ENCODE measurements at regions not wholly inside any gene's neighbourhood (a gene's known extent, or its start where the extent isn't known, plus 50 kb on each side); places are given as distances from the start of the nearest gene placed in this dataset.
"Not testable (repeated sequence)": the region's sequence is repeated elsewhere in the genome, so short reads cannot be mapped to it uniquely, and the experiment has no call there.

DNA sequence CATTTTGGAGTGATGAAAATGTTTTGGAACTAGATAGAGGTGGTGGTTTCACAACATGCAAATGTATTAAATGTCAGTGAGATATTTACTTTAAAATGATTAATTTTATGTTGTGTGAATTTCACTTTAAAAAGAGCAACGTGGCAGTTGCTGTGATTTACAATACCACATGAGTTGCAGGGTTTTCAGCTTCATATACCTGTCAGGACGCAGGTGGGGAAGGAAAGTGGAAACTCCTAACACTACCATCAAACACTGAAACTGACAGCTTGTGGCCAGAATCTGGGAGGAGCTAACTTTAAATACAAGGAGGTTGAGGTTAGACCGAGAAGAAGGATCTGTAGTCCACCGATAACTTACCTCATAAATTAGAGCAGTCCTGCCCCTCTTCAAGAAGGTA is 168.9 kb upstream of the TMEM72 start:
- DNase-seq (ENCODE audit: low spot score), result no peak

DNA sequence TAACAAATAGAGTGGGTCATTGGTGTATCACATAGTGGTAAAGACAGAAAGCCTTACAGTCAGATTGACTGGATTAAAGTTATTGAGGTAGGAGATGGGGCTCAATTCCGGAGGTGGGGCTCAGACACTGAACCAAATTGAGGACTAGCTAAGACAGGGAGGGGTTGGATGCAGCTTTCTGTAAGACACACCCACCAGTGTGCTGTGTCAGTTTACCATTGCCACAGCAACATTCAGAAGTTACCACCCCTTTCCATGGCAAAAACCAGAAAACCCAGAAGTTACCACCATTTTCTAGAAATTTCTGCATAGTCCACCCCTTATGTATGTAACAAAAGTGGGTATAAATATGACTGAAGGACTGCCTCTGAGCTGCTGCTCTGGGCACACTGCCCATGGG is 167.6 kb upstream of the TMEM72 start:
- no peak for DNase-seq (ENCODE audit: low spot score)

DNA sequence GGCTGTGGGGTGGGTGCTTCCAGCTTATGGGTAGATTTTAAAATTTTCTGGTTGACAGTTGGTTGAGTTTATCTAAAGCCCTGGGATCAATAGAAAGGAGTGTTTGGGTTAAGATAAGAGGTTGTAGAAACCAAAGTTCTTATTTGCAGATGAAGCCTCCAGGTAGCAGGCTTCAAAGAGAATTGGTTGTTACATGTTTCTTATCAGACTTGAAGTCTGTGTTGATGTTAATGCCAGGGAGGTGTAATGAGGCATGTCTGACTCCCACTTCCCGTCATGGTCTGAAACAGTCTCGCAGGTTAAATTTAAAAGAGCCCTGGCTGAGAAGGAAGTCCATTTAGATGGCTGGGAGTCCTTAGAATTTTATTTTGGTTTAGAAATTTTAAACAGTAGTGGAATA is 165.2 kb upstream of the TMEM72 start:
- no peak for DNase-seq (ENCODE audit: low spot score)

DNA sequence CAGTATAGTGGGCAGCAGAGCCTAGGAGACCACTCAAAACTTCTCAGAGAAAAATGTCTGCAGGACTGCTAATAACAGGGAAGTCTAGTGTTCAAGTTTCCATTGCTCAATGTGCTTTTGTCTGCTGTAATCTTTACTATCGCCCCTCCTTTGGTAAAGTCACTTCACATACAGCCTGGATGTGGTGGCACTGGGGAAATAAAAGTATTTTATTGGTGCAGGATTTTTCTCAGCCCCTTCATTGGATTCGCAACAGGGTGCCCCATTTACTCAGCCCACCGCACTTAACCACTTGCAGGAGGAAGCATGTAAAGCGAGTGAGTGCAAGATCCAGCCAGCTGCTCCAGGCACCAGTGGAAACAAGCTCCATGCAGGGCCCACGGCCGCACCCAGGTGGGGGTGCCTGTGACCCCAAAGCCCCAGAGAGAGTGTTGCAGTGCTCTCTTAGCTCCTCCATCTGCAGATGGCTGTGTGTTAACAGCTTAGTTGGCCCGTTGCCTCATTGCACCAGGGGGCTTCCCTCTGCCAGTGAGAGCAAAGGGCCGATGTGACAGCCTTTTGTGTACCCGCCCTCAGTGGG is 163.5 kb upstream of the TMEM72 start:
- no peak for DNase-seq (ENCODE audit: low spot score)

DNA sequence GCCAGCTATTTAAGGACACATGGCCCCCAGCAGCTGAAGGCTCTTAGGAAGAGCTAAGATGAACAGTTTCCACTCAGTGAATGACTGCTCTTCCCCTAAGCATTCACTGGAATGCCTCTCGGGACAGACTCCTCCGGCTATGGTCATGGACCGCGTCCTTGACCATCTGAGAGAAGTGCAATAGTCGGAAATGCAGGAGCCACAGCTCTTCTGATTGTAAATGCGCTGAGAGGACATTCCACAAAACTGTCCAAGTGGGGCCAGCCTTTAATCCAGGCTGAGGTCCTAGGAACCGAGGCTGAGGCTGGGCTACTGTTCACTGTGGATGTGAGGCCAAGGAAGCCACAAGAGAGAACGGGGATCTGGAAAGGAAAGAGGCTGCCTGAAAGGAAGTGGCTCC is 162.0 kb upstream of the TMEM72 start:
- DNase-seq (ENCODE audit: low spot score), result no peak

DNA sequence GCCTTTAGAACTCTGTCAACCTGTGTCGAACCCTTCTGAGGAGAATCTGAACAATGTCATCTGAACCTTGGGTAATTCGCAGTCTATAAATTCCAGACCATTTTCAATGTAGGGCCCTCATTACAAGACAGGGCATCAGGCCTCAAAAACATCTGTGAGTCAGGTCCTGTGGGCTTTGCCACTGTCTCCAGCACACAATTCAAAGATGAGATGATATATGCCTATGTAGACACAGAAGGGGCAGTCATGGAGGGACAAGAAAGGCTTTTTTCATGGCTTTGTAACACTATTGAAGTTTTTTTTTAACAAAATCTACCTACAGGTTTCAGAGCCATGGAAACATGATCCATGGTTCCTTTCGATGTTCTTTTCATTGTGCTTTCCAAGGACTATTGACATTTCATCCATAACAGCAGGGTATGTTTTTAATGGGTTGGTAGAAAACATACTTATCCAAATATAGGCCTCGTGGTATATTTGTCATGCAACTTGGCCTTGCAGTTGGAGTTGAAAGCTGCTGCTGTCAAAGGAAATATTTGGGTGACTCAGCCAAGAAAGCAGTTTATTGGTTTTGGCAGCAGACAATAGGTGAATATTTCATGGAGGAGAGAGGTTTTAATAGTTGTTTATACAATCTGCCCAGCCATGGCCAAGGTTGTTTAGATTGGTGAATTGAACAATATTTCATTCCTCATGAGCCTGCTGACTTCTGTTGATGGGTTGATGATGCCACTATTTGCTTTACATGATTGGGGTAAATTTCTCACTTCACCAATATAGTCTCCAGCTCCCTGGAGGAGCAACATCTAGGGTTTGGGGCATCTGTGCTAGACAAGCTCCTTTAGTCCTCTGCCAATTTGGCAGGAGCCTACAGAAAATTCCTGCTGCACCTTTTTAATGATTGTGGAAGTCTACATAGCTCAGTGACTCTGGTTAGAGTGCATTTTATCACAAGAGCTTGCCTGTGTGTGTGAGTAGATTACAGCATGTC is 158.4 kb upstream of the TMEM72 start:
- DNase-seq (ENCODE audit: low spot score), result no peak

DNA sequence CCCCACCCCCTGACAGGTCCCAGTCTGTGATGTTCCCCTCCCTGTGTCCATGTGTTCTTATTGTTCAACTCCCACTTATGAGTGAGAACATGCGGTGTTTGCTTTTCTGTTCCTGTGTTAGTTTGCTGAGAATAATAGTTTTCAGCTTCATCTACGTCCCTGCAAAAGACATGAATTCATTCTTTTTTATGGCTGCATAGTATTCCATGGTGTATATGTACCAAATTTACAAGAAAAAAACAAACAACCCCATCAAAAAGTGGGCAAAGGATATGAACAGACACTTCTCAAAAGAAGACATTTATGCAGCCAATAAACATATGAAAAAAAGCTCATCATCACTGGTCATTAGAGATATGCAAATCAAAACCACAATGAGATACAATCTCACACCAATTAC is 156.8 kb upstream of the TMEM72 start:
- not testable (repeated sequence) for DNase-seq (ENCODE audit: low spot score)

DNA sequence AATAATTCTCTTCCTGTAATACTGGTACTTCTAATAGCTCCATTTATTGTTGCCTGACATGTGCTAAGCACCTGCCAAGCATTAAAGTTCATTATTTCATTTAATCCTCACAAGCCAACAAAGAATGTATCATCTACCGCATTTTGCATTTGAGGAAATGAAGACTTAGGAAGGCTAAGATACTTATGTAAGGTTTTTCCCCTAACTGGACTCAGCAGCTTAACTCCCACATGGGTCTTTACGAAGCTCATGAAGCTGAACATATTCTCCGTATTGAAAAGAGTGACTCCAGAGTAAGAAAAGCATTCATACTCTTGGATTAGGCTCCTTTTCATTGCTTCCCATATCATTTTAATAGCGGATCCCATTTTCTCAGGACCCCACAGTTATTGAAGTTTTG is 155.7 kb upstream of the TMEM72 start:
- no peak for DNase-seq (ENCODE audit: low spot score)

DNA sequence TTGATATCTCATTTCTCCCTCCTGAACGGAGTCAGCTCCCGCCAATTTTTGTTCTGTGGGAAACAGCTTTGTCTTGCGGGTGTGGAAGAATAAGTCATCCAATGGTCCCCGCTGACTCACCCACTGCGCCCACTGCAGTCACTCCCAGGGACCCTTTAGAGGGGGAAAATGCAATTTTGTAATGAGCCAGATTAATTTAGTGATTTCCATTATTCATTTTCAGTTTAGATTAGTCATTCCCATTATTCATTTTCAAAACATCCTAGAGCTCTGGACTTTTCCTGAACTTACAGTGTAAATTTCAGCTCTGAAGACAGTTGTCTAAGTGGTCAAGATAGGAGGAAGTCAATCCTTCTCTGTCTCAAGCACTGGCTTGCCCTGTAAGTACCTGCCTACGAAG is 154.9 kb upstream of the TMEM72 start:
- no peak for DNase-seq (ENCODE audit: low spot score)

DNA sequence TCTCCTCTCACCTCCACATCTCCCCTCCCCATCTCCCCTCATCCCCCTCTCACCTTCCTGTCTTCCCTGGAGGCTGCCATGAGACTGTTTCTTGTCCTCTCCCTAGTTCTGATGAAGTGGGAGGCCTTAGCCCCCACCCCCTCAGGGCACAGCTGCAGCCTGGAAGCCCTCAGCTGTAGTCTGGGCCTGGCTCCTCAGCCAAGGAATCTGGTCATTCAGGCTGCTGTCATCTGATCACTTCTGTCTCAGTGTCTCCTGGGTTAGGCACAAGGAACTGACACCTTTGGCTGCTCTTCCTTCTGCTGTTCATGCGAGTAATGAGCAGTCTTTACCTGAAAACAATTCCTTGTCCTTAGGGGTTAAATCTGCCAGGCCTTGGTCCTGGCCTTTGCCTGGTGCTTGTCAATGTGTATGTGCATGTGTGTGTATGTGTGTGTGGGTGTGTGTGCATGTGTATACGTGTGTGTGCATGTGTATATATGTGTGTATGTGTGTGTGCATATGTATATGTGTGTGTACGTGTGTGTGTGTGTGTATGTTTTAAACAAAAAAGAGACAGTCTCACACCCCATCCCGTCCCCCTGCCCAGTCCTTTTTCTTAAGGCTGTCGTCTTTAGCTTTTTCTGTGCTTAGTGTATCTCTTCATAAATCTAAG is 153.5 kb upstream of the TMEM72 start:
- DNase-seq (ENCODE audit: low spot score), result no peak

DNA sequence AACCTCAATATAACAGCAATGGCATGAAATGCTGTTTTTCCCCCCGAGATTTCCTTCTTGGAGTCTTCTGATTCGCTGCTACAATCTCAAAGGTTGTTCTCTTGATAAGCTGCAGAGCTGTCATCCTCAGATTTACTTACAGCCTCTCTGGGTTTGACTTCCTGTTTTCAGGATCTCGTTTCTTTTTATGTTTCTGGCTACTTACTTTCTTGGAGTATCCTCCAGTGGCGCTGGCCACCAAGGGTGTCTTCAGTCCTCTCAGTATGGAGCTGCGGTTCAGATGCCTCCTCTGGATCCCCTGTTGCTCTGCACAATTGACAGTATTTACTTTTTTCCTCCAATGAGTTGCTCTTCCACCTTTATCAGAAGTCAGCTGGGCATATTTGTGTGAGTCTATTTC is 152.0 kb upstream of the TMEM72 start:
- no peak for DNase-seq (ENCODE audit: low spot score)

DNA sequence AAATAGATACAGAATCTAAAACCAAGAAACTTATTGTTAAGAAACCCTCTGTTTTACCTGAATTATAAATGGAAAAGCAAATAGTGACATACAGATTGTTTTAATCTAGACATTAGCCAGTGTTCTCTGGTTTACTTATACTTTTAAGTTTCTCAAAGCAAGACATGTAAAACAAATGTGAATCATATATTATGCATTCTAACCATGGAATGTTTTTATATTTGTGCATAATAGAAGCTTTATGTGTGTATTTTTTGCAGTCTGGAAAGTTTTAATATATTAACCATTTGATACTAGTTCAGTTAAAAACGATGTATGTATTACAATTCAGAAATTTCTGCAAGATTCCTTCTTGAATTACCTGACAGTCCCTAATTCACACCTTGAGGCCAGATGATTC is 150.6 kb upstream of the TMEM72 start:
- no peak for DNase-seq (ENCODE audit: low spot score)

DNA sequence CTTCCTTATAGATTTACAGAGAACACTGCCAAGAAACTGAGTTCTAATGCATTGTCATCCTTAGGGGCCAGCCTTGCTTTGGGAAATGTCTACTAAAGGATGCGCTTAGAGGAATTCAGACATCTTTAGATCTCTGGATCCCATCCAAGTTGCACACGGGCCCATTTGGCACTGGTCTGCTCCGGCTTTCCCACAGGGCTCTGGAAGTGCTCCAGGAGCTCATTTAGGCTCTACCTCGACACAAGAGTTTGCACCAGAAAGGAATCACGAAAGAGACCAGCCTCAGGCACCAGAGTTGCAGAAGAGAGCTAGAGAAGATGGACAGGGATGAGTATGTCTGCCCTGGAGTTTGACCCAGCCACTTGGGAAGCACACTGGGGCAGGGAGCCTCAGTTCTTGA is 150.1 kb upstream of the TMEM72 start:
- DNase-seq (ENCODE audit: low spot score), result peak; percentile 21

DNA sequence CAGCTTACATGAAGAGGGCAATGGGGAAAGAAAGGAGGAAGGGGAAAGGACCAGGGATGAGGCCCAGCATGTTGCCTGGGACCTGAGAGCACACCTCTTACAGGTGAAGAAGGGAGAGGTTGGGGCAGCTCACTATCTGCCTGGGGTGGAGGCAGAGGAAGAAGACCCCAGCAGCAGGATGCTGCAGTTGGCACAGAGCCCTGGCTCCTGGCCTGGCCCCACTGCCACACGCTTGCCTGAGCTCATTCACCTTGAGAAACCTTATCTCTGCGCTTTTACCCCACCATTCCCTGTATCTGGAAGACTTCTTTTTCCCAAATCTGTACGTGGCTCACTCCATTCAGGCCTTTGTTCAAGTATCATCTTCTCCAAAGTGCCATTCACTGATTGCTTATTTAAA is 147.8 kb upstream of the TMEM72 start:
- DNase-seq (ENCODE audit: low spot score), result no peak

DNA sequence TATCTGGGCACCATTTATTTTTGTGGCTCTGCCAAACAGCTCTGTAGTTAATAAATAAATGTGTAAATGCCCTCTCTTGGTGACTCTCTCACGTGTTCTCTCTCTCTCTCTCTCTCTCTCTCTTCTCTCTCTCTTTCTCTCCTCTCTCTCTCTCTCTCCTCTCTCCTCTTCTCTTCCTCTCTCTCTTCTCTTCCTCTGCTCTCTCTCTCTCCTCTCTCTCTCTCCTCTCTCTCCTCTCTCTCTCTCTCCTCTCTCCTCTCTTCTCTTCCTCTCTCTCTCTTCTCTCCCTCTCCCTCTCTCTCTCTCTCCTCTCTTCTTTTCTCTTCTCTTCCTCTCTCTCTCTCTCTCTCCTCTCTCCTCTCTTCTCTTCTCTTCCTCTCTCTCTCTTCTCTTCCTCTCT is 145.8 kb upstream of the TMEM72 start:
- DNase-seq (ENCODE audit: low spot score), result no peak

DNA sequence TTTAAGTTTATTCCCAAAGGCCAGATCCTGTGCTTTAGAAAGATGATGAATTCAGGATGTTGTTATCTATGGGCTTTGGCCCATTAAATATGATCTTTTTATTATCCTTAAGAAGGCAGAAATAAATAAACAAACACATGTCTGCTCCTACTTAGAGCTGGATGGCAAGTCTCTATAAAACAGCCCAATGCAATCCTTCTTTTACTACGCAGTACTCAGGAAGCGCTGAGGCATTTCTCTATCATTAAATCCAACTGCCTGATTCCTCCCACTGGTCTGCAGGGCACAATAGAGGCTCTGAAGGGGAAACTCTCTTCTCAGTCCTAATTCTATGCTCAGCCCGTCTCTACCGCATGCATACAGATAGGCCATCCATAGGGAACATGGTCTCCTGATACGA is 144.5 kb upstream of the TMEM72 start:
- DNase-seq (ENCODE audit: low spot score), result no peak

DNA sequence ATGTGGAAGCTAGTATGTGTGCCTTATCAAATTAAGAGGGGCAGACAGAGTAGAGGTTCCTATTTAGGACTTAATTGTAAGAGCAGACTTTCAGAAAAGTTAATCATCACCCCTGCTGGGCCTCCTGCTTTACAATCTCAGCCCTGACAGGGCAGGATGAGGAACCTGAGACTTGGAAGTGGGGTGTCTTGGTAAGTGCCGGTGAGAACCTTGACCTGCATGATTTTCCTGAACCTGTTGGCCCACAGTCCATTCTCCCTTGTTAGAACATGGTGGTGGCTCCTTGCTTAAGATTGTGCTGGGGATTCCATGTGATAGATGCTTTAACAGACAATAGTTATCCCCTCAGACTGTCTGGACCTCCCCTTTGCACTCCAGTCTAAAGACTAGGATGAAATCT is 141.7 kb upstream of the TMEM72 start:
- DNase-seq (ENCODE audit: low spot score), result no peak

DNA sequence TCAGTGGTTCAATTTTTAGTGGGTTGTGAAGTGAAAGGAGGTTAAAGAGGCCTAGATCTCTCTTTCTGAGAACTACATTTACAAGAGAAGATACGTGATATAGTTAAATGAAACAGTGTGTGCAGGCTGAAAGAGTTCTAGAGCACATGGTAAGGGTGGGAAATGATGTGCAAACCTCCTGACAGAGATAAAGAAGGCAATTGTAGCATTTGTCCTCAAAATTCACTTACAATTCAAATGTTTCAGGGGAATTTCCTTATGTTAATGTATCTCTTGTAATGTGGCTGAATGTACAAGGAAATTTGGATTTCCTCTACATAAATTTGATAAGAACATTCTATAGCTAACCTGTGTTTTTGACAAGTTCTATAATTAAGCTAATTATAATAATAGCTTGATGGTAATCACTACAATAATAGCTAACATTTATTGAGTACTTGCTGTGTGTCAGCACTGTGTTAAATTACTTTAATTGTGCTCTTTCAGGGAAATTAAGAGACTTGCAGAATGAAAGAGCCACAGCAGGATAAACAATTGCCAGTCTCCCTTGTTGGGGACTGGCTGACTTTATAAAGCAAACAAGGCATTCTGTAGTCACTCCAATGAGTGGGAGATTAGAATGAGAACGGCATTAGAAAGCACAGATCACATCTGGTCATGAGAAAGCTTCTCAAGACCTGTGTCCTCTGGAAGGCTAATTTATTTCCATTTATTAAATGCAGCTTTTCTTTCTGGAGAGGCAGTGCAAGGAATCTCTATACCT is 139.7 kb upstream of the TMEM72 start:
- no peak for DNase-seq (ENCODE audit: low spot score)

DNA sequence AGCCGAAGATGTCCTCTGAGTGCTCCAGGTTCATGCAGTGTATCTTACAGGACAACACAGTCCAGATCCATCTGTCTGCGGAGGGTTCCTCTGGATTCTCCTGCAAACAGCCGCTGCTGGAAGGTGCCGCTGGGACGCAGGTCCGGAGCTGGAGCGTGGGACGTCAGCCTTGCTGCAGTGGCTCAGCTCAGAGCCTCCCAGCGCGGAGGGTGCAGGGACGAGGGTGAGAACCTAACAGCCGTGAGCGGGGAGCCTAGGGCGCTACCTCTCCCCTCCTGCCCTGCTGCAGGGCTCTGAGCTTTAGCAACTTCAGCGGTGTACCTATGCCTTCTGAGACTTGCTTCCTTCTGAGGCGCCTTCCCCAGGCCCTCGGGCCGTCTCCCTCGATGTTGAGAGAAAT is 137.6 kb upstream of the TMEM72 start:
- DNase-seq (ENCODE audit: low spot score), result no peak

DNA sequence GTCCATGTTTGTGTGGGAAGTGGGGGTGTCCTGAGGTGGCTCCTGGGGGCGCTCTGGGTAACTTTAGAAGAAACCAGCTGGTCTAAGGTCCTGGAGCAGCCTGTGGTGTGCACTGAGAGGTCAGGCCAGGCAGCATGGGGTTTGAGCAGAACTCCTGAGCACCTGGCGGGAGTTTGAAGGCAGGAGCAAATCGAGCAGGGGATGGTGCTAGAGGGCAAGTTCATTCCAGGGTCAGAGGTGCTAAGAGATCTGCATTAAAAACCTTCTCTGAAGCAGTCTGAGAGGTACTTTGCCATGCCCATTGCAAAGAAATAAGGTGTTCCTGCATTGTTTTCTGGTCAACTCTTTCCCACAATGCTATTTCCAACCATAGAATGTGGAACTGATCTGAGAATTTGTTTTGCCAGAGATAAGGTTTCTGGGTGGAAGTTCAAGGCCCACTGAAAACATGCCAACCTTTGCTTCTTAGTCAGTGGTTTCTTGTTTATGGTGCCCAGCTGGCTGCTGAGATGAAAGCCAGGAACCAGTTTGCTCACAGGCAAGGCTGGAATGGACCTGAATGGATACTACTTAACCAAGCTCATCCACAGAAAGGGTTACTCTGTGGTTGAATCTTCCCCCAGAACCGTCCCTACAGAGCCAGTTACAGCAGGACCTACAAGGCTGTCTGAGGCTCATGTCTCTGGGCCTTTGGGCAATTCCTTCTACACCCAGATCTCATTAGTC is 136.3 kb upstream of the TMEM72 start:
- DNase-seq (ENCODE audit: low spot score), result no peak

DNA sequence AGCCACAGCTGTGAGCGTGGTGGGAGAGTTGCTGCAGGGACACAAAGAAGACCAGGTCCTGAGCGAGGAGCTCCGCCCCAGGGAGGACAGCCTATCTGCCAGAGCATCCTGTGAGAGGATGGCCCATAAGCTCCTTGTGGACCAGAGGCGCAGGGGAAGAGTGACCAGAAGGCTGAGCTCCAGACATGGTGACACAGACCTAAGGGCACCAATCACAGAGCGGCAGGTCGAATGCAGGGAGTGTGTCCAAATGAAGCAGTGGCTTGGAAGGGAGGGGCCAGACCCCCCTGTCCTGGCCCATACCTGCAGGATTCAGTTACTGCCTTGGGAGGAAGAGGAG is 135.8 kb upstream of the TMEM72 start:
- DNase-seq (ENCODE audit: low spot score), result no peak

DNA sequence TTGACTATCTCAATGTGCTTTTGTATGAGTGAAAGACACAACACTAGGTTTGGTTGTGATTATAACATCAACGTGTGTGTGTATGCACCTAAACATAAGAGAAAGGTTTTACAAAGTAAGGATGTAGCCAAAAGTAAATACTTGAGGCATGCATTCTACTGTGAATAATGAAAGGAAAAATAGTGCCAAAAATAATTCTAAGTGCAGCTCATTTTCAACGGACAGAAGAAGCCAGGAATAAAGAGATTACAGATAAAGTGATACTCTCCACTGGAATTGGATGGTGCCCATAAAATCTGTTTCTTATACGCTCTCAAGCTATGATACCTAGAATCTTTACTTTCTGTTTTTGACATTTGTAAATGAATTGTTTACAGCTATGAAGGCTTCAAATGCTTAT is 135.0 kb upstream of the TMEM72 start:
- DNase-seq (ENCODE audit: low spot score), result no peak

Data from umbilical cord (tissue), 1 donor.